GM06990 (cell line): ENCODE measurements at regions not wholly inside any gene's neighbourhood (a gene's known extent, or its start where the extent isn't known, plus 50 kb on each side); places are given as distances from the start of the nearest gene placed in this dataset.
"Not testable (repeated sequence)": the region's sequence is repeated elsewhere in the genome, so short reads cannot be mapped to it uniquely, and the experiment has no call there.

Experiments used
- DNase-seq: peaks from one replicate; pipeline ENCODE4 v3.0.0-alpha.2; 2011; ENCODE audit not compliant: insufficient read length; ENCODE audit errors: extremely low read depth
- H3K27me3 ChIP-seq: replicated peaks from 2 replicates; pipeline ENCODE4 v1.6.0; 2011; ENCODE audit warnings: low read length; ENCODE audit not compliant: control insufficient read depth, insufficient read depth
- H3K36me3 ChIP-seq: 2 replicates; pipeline ENCODE4 v1.5.1; 2011; ENCODE audit warnings: low read length; ENCODE audit not compliant: control insufficient read depth, insufficient read depth
- H3K4me3 ChIP-seq: replicated peaks from 2 replicates; pipeline ENCODE4 v1.5.1; 2011; ENCODE audit warnings: low read depth, mild to moderate bottlenecking, control low read depth, low read length
- CTCF ChIP-seq: IDR thresholded peaks from 2 replicates; pipeline ENCODE4 v1.5.1; 2011; ENCODE audit warnings: low read length, control low read depth, mild to moderate bottlenecking, inconsistent platforms; ENCODE audit not compliant: insufficient read depth, poor library complexity, severe bottlenecking

GRCh38 chr10:55793024-55793423 lies 568.0 kb downstream of the ZWINT start:
- Histone ChIP-seq H3K27me3 (no peaks in the 10 kb centered on the region), H3K36me3 (no peaks in the 10 kb centered on the region), H3K4me3 (no peak overlapping the region)
- no peak for TF ChIP-seq CTCF
- no peak for DNase-seq

- not testable (repeated sequence) for DNase-seq, H3K27me3 ChIP-seq, H3K4me3 ChIP-seq, H3K36me3 ChIP-seq
Observed at GRCh38 chr10:55790276-55790675, 570.8 kb downstream of the ZWINT start.

GRCh38 chr10:55786461-55787050 lies 574.5 kb downstream of the ZWINT start:
- DNase-seq, result no peak
- no peak for TF ChIP-seq CTCF
- Histone ChIP-seq H3K4me3 (no peak overlapping the region), H3K36me3 (no peaks in the 10 kb centered on the region), H3K27me3 (no peaks in the 10 kb centered on the region)

- no peak for DNase-seq
- Histone ChIP-seq H3K27me3 (no peaks in the 10 kb centered on the region), H3K4me3 (no peak overlapping the region), H3K36me3 (no peaks in the 10 kb centered on the region)
- no peak for TF ChIP-seq CTCF
Observed at GRCh38 chr10:55782181-55782580, 578.9 kb downstream of the ZWINT start.

- DNase-seq, result no peak
- no peak for TF ChIP-seq CTCF
- no peaks in the 10 kb centered on the region for H3K36me3 ChIP-seq
- H3K4me3 ChIP-seq, result no peak overlapping the region
- H3K27me3 ChIP-seq, result no peaks in the 10 kb centered on the region
Observed at GRCh38 chr10:55766212-55766611, 594.8 kb downstream of the ZWINT start.

GRCh38 chr10:55750458-55750857 lies 610.6 kb downstream of the ZWINT start:
- Histone ChIP-seq H3K4me3 (no peak overlapping the region), H3K27me3 (no peaks in the 10 kb centered on the region), H3K36me3 (no peaks in the 10 kb centered on the region)
- DNase-seq, result no peak
- TF ChIP-seq CTCF, result no peak
